B cell (primary cell): ENCODE measurements at regions not wholly inside any gene's neighbourhood (a gene's known extent, or its start where the extent isn't known, plus 50 kb on each side); places are given as distances from the start of the nearest gene placed in this dataset.

Experiments
- CTCF ChIP-seq: fragments of 200-600 bp; IDR thresholded peaks from one replicate; pipeline ENCODE4 v1.8.0; 2022; ENCODE audit warnings: antibody characterized with exemption, mild to moderate bottlenecking
- EZH2 ChIP-seq: IDR thresholded peaks from 2 replicates; pipeline ENCODE4 v1.6.1; 2012; ENCODE audit warnings: borderline replicate concordance, low read depth, mild to moderate bottlenecking, moderate library complexity, low read length; ENCODE audit not compliant: insufficient read depth, poor library complexity, severe bottlenecking

DNA sequence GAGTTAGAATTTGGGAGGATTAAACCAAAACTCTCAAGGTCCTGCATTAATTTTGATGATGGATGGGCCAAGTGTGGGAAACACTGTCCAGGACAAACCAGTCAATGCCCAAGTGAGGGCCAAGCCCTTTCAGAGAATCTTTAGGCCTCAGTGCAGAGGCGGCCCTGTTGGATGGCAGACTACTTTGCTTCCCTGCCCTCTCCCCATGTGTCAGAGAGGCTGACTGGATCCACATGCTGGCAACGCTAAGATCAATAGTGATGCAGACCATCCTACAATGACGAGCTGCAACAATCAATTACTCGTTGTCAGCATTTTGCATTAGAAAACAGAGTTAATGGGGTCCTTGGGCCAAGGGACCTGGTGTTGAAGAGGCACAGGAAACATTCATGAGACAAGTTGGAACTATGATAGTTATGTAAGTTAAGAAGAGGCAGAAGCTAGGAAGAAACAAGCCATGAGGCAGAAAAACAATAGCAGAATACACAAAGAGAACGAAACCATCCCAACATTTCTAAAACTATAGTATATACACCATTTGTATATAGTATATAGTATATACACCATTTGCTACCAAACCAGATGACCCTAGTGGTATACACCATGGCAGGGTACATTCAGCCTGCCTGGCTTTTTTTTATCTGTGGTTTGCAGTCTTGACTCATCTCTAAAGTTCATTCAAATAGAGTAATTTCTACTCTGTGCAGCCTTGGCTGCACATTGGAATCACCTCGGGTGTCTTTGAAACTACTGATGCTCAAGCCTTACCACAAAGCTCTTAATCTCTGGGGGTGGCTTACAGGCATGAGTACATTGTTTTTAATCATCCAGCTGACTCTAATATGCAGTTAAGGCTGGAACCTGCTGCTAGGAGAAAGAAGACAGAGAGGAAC, 147.7 kb upstream of the GYPA start:
- no peak for TF ChIP-seq CTCF
- TF ChIP-seq EZH2: no peak
